Neural progenitor cell (in vitro differentiated cells): ENCODE measurements at regions not wholly inside any gene's neighbourhood (a gene's known extent, or its start where the extent isn't known, plus 50 kb on each side); places are given as distances from the start of the nearest gene placed in this dataset.

Experiments used
- DNase-seq: peaks from one replicate; pipeline ENCODE4 v3.0.0-alpha.2; 2016; ENCODE audit warnings: low spot score
- H2AFZ ChIP-seq: fragments of 200-600 bp; sonication (generic); replicated peaks from 2 replicates; pipeline ENCODE4 v1.6.1; 2016; ENCODE audit warnings: antibody characterized with exemption
- H3F3A ChIP-seq: fragments of 200-600 bp; sonication (generic); 2 replicates; pipeline ENCODE4 v1.6.1; 2016; ENCODE audit warnings: antibody characterized with exemption, low read depth
- H3K27ac ChIP-seq: fragments of 200-600 bp; sonication (generic); 2 replicates; pipeline ENCODE4 v1.5.1; 2016; ENCODE audit warnings: mild to moderate bottlenecking
- H3K27me3 ChIP-seq: fragments of 200-600 bp; sonication (generic); 2 replicates; pipeline ENCODE4 v1.6.1; 2016; ENCODE audit warnings: mild to moderate bottlenecking, moderate library complexity
- H3K36me3 ChIP-seq: fragments of 200-600 bp; sonication (generic); 2 replicates; pipeline ENCODE4 v1.5.1; 2016
- H3K4me1 ChIP-seq: fragments of 200-600 bp; sonication (generic); 2 replicates; pipeline ENCODE4 v1.6.1; 2016; ENCODE audit warnings: mixed run types
- H3K4me2 ChIP-seq: fragments of 200-600 bp; sonication (generic); 2 replicates; pipeline ENCODE4 v1.6.1; 2016
- H3K4me3 ChIP-seq: fragments of 200-600 bp; sonication (generic); 2 replicates; pipeline ENCODE4 v1.5.1; 2016
- H3K79me2 ChIP-seq: fragments of 200-600 bp; sonication (generic); 2 replicates; pipeline ENCODE4 v1.6.1; 2016; ENCODE audit warnings: low read depth
- H3K9ac ChIP-seq: fragments of 200-600 bp; sonication (generic); 2 replicates; pipeline ENCODE4 v1.6.1; 2016
- H3K9me3 ChIP-seq: fragments of 200-600 bp; sonication (generic); 2 replicates; pipeline ENCODE4 v1.5.1; 2016; ENCODE audit warnings: low read depth
- H4K20me1 ChIP-seq: fragments of 200-600 bp; sonication (generic); 2 replicates; pipeline ENCODE4 v1.6.1; 2016; ENCODE audit warnings: low read depth
- H3K27ac Mint-ChIP-seq: 3 replicates; pipeline ENCODE4 v1.8.0; 2021; ENCODE audit warnings: mixed read lengths
- H3K27me3 Mint-ChIP-seq: 2 replicates; pipeline ENCODE4 v1.8.0; 2022; ENCODE audit warnings: low read depth, mild to moderate bottlenecking, inconsistent platforms, moderate library complexity, mixed read lengths; ENCODE audit not compliant: insufficient read depth
- H3K36me3 Mint-ChIP-seq: 3 replicates; pipeline ENCODE4 v1.8.0; 2021; ENCODE audit warnings: mixed read lengths
- H3K4me1 Mint-ChIP-seq: 3 replicates; pipeline ENCODE4 v1.8.0; 2021; ENCODE audit warnings: mixed read lengths
- H3K4me3 Mint-ChIP-seq: 3 replicates; pipeline ENCODE4 v1.8.0; 2021; ENCODE audit warnings: mild to moderate bottlenecking, moderate library complexity, mixed read lengths
- H3K9me3 Mint-ChIP-seq: 3 replicates; pipeline ENCODE4 v1.8.0; 2020; ENCODE audit warnings: mixed read lengths
- CTCF ChIP-seq: fragments of 200-600 bp; sonication (generic); IDR thresholded peaks from 2 replicates; pipeline ENCODE4 v1.5.1; 2017; ENCODE audit warnings: antibody characterized with exemption, mild to moderate bottlenecking
- EZH2 ChIP-seq: fragments of 200-600 bp; sonication (generic); IDR thresholded peaks from 2 replicates; pipeline ENCODE4 v1.6.1; 2017; ENCODE audit warnings: antibody characterized with exemption, mild to moderate bottlenecking, moderate library complexity
- EZH2phosphoT487 ChIP-seq: fragments of 200-600 bp; sonication (generic); IDR thresholded peaks from 2 replicates; pipeline ENCODE4 v1.6.1; 2017; ENCODE audit warnings: antibody characterized with exemption

GRCh38 chr15:95210436-95210981 lies 979.1 kb downstream of the MCTP2 start:
- DNase-seq = no peak
- no peaks in the 10 kb centered on the region for H3F3A ChIP-seq
- H3K9me3 Mint-ChIP-seq = peaks cover 18% of the 10 kb centered on the region
- H3K27ac ChIP-seq = no peak overlapping the region
- no peaks in the 10 kb centered on the region for H3K79me2 ChIP-seq
- H3K9me3 ChIP-seq = no peaks in the 10 kb centered on the region
- H3K4me2 ChIP-seq = no peak overlapping the region
- H3K36me3 Mint-ChIP-seq = peaks cover 2% of the 10 kb centered on the region
- no peak overlapping the region for H3K4me3 ChIP-seq
- no peak overlapping the region for H3K4me3 Mint-ChIP-seq
- H2AFZ ChIP-seq = no peak overlapping the region
- peaks cover 2% of the 10 kb centered on the region for H3K4me1 Mint-ChIP-seq
- H3K36me3 ChIP-seq = no peaks in the 10 kb centered on the region
- H3K9ac ChIP-seq = no peak overlapping the region
- TF ChIP-seq EZH2phosphoT487 (no peak), EZH2 (no peak), CTCF (no peak)
- H3K27me3 ChIP-seq = no peaks in the 10 kb centered on the region
- peaks cover 5% of the 10 kb centered on the region for H3K4me1 ChIP-seq
- no peak overlapping the region for H3K27ac Mint-ChIP-seq
- H3K27me3 Mint-ChIP-seq = peaks cover 3% of the 10 kb centered on the region
- no peaks in the 10 kb centered on the region for H4K20me1 ChIP-seq

GRCh38 chr15:95215017-95215416 lies 983.7 kb downstream of the MCTP2 start:
- Histone ChIP-seq H4K20me1 (no peaks in the 10 kb centered on the region), H3K36me3 (no peaks in the 10 kb centered on the region), H3K27ac (no peak overlapping the region), H2AFZ (no peak overlapping the region), H3K4me1 (peaks cover 5% of the 10 kb centered on the region), H3K4me2 (no peak overlapping the region), H3K79me2 (no peaks in the 10 kb centered on the region), H3K9ac (no peak overlapping the region), H3K9me3 (no peaks in the 10 kb centered on the region), H3K4me3 (no peak overlapping the region), H3K27me3 (no peaks in the 10 kb centered on the region), H3F3A (no peaks in the 10 kb centered on the region)
- DNase-seq = no peak
- TF ChIP-seq EZH2phosphoT487 (no peak), CTCF (no peak), EZH2 (no peak)
- H3K36me3 Mint-ChIP-seq = no peaks in the 10 kb centered on the region
- peaks cover 5% of the 10 kb centered on the region for H3K4me1 Mint-ChIP-seq
- H3K4me3 Mint-ChIP-seq = no peak overlapping the region
- H3K27ac Mint-ChIP-seq = no peak overlapping the region
- H3K27me3 Mint-ChIP-seq = peaks cover 3% of the 10 kb centered on the region
- H3K9me3 Mint-ChIP-seq = peaks cover 2% of the 10 kb centered on the region

GRCh38 chr15:95226835-95227234 lies 995.5 kb downstream of the MCTP2 start:
- no peaks in the 10 kb centered on the region for H3K4me1 ChIP-seq
- H3K36me3 ChIP-seq = no peaks in the 10 kb centered on the region
- no peaks in the 10 kb centered on the region for H3F3A ChIP-seq
- Mint-ChIP-seq H3K27me3 (no peaks in the 10 kb centered on the region), H3K36me3 (no peaks in the 10 kb centered on the region), H3K9me3 (peaks cover 4% of the 10 kb centered on the region), H3K4me3 (no peak overlapping the region), H3K27ac (no peak overlapping the region), H3K4me1 (no peaks in the 10 kb centered on the region)
- no peaks in the 10 kb centered on the region for H4K20me1 ChIP-seq
- no peaks in the 10 kb centered on the region for H3K9me3 ChIP-seq
- H3K27ac ChIP-seq = no peak overlapping the region
- no peak overlapping the region for H3K4me2 ChIP-seq
- H3K27me3 ChIP-seq = no peaks in the 10 kb centered on the region
- TF ChIP-seq EZH2phosphoT487 (no peak), EZH2 (no peak), CTCF (no peak)
- H2AFZ ChIP-seq = peak overlapping the region; percentile 51
- no peak for DNase-seq
- no peak overlapping the region for H3K9ac ChIP-seq
- H3K79me2 ChIP-seq = no peaks in the 10 kb centered on the region
- H3K4me3 ChIP-seq = no peak overlapping the region
